ENCODE measurements at regions not wholly inside any gene's neighbourhood (a gene's known extent, or its start where the extent isn't known, plus 50 kb on each side); places are given as distances from the start of the nearest gene placed in this dataset.

- peaks cover 5 to 8% of the 10 kb centered on the region in 2 donors for H3K9me3 Mint-ChIP-seq
- Histone ChIP-seq H3K9me3 (ENCODE audit: control insufficient read depth, insufficient read depth, low read length) (no peaks in the 10 kb centered on the region), H3K27ac (ENCODE audit: low read length) (no peak overlapping the region), H3K4me1 (ENCODE audit: control insufficient read depth, insufficient read depth, low read length) (no peaks in the 10 kb centered on the region), H3K36me3 (ENCODE audit: control insufficient read depth, insufficient read depth, low read length) (no peaks in the 10 kb centered on the region), H3K4me3 (ENCODE audit: low read length) (no peak overlapping the region), H3K27me3 (ENCODE audit: control insufficient read depth, insufficient read depth, low read length) (no peaks in the 10 kb centered on the region)
- no peaks in the 10 kb centered on the region for H3K36me3 Mint-ChIP-seq
- ATAC-seq (no peak), DNase-seq (no peak)
- no peaks in the 10 kb centered on the region for H3K27me3 Mint-ChIP-seq (ENCODE audit: low read depth in 2 of 2)
- intact Hi-C loops (cut with micrococcal nuclease), result no loop called here
- no peak overlapping the region for H3K4me3 Mint-ChIP-seq
- no peaks in the 10 kb centered on the region for H3K4me1 Mint-ChIP-seq
- no peak overlapping the region for H3K27ac Mint-ChIP-seq
- TF ChIP-seq CTCF (IDR thresholded peaks at IDR 0.05), result no peak
Measured at GRCh38 chr6:66403966-66404365, 696.9 kb upstream of the EYS start.

GRCh38 chr6:66402873-66403272 is 695.8 kb upstream of the EYS start:
- intact Hi-C loops (cut with micrococcal nuclease), result no loop called here
- Mint-ChIP-seq H3K27ac (no peak overlapping the region), H3K4me3 (no peak overlapping the region), H3K9me3 (peaks cover 0 to 6% of the 10 kb centered on the region in 2 donors), H3K36me3 (no peaks in the 10 kb centered on the region), H3K27me3 (ENCODE audit: low read depth in 2 of 2) (no peaks in the 10 kb centered on the region), H3K4me1 (no peaks in the 10 kb centered on the region)
- H3K4me1 ChIP-seq (ENCODE audit: control insufficient read depth, insufficient read depth, low read length), result no peaks in the 10 kb centered on the region
- 38% methylated on average over 1 of the region's 1 CpG for WGBS (ENCODE audit: insufficient coverage)
- DNase-seq (no peak), ATAC-seq (no peak)
- TF ChIP-seq CTCF (IDR thresholded peaks at IDR 0.05), result no peak
- no peaks in the 10 kb centered on the region for H3K9me3 ChIP-seq (ENCODE audit: control insufficient read depth, insufficient read depth, low read length)
- no peaks in the 10 kb centered on the region for H3K36me3 ChIP-seq (ENCODE audit: control insufficient read depth, insufficient read depth, low read length)
- no peak overlapping the region for H3K27ac ChIP-seq (ENCODE audit: low read length)
- H3K27me3 ChIP-seq (ENCODE audit: control insufficient read depth, insufficient read depth, low read length), result no peaks in the 10 kb centered on the region
- no peak overlapping the region for H3K4me3 ChIP-seq (ENCODE audit: low read length)

- peaks cover 9% of the 10 kb centered on the region for H3K9me3 ChIP-seq (ENCODE audit: control insufficient read depth, insufficient read depth, low read length)
- Mint-ChIP-seq H3K36me3 (peaks cover 16% of the 10 kb centered on the region), H3K27me3 (ENCODE audit: low read depth in 2 of 2) (no peaks in the 10 kb centered on the region), H3K4me1 (no peaks in the 10 kb centered on the region), H3K4me3 (no peak overlapping the region), H3K9me3 (peaks cover 0 to 11% of the 10 kb centered on the region in 2 donors), H3K27ac (no peak overlapping the region)
- no peaks in the 10 kb centered on the region for H3K4me1 ChIP-seq (ENCODE audit: control insufficient read depth, insufficient read depth, low read length)
- H3K4me3 ChIP-seq (ENCODE audit: low read length), result no peak overlapping the region
- ATAC-seq (no peak), DNase-seq (no peak)
- H3K27ac ChIP-seq (ENCODE audit: low read length), result no peak overlapping the region
- no peak for TF ChIP-seq CTCF (IDR thresholded peaks at IDR 0.05)
- WGBS (ENCODE audit: insufficient coverage), result 94% methylated on average over 7 of the region's 7 CpGs
- no peaks in the 10 kb centered on the region for H3K27me3 ChIP-seq (ENCODE audit: control insufficient read depth, insufficient read depth, low read length)
- H3K36me3 ChIP-seq (ENCODE audit: control insufficient read depth, insufficient read depth, low read length), result no peaks in the 10 kb centered on the region
- intact Hi-C loops (cut with micrococcal nuclease), result no loop called here
Measured at GRCh38 chr6:66396549-66396948, 689.5 kb upstream of the EYS start.

GRCh38 chr6:66396145-66396544 is 689.1 kb upstream of the EYS start:
- Mint-ChIP-seq H3K9me3 (peaks cover 0 to 11% of the 10 kb centered on the region in 2 donors), H3K27ac (no peak overlapping the region), H3K4me3 (no peak overlapping the region), H3K4me1 (no peaks in the 10 kb centered on the region), H3K36me3 (peaks cover 16% of the 10 kb centered on the region), H3K27me3 (ENCODE audit: low read depth in 2 of 2) (no peaks in the 10 kb centered on the region)
- WGBS (ENCODE audit: insufficient coverage), result 82% methylated on average over 6 of the region's 6 CpGs
- no peaks in the 10 kb centered on the region for H3K4me1 ChIP-seq (ENCODE audit: control insufficient read depth, insufficient read depth, low read length)
- no peaks in the 10 kb centered on the region for H3K36me3 ChIP-seq (ENCODE audit: control insufficient read depth, insufficient read depth, low read length)
- H3K27me3 ChIP-seq (ENCODE audit: control insufficient read depth, insufficient read depth, low read length), result no peaks in the 10 kb centered on the region
- H3K27ac ChIP-seq (ENCODE audit: low read length), result no peak overlapping the region
- no peak overlapping the region for H3K4me3 ChIP-seq (ENCODE audit: low read length)
- DNase-seq, result no peak
- ATAC-seq, result no peak
- TF ChIP-seq CTCF (IDR thresholded peaks at IDR 0.05), result no peak
- intact Hi-C loops (cut with micrococcal nuclease), result no loop called here
- H3K9me3 ChIP-seq (ENCODE audit: control insufficient read depth, insufficient read depth, low read length), result peaks cover 9% of the 10 kb centered on the region
